ENCODE measurements at regions not wholly inside any gene's neighbourhood (a gene's known extent, or its start where the extent isn't known, plus 50 kb on each side); places are given as distances from the start of the nearest gene placed in this dataset.

- intact Hi-C loops (cut with micrococcal nuclease; ENCODE audit: unreplicated experiment): loop anchor here (5.0 kb wide), 1 partner anchor 104 kb away; no protein-coding TSS in a partner anchor
- no peak for DNase-seq (ENCODE audit: low spot score)
- H3K4me2 ChIP-seq (ENCODE audit: low read length): no peak overlapping the region
Measured at GRCh38 chr18:38611036-38611964, 1045.7 kb upstream of the CELF4 start.

GRCh38 chr18:38606841-38607240 is 1041.2 kb upstream of the CELF4 start:
- no TSS peak for BruUV-seq (replicated peaks)
- no peak for DNase-seq (ENCODE audit: low spot score)
- intact Hi-C loops (cut with micrococcal nuclease; ENCODE audit: unreplicated experiment): no loop called here

More at GRCh38 chr18:38611036-38611964, 1045.7 kb upstream of the CELF4 start:
- TF ChIP-seq EZH2phosphoT487 (IDR thresholded peaks at IDR 0.05; ENCODE audit: borderline replicate concordance, low read depth, low read length): no peak
- TF ChIP-seq CTCF (conservative IDR thresholded peaks at IDR 0.05; ENCODE audit: low read length): no peak
- H4K20me1 ChIP-seq (ENCODE audit: insufficient read depth, low read length): no peaks in the 10 kb centered on the region
- BruUV-seq (replicated peaks): no TSS peak
- ChIA-PET CTCF (ENCODE audit: unreplicated experiment) (no interaction called here), POLR2A (no interaction called here)
- no peak overlapping the region for H2AFZ ChIP-seq (ENCODE audit: low read length)
- no peaks in the 10 kb centered on the region for H3K9me2 ChIP-seq (ENCODE audit: insufficient read depth, low read length)
- H3K9me3 ChIP-seq (ENCODE audit: low read length): no peaks in the 10 kb centered on the region
- H3K4me1 ChIP-seq (ENCODE audit: insufficient read depth, low read length, poor library complexity, severe bottlenecking): no peaks in the 10 kb centered on the region
- no peak overlapping the region for H3K27ac ChIP-seq (ENCODE audit: low read depth, low read length, poor library complexity, severe bottlenecking)
- H3K36me3 ChIP-seq (ENCODE audit: insufficient read depth, low read length): no peaks in the 10 kb centered on the region
- H3K4me3 ChIP-seq (ENCODE audit: low read depth, low read length, poor library complexity, severe bottlenecking): no peak overlapping the region
- no peaks in the 10 kb centered on the region for H3K79me2 ChIP-seq (ENCODE audit: insufficient read depth, low read depth, low read length)

More at GRCh38 chr18:38606841-38607240, 1041.2 kb upstream of the CELF4 start:
- H3K4me1 ChIP-seq (ENCODE audit: insufficient read depth, low read length, poor library complexity, severe bottlenecking): no peaks in the 10 kb centered on the region
- no peaks in the 10 kb centered on the region for H4K20me1 ChIP-seq (ENCODE audit: insufficient read depth, low read length)
- H3K9me3 ChIP-seq (ENCODE audit: low read length): no peaks in the 10 kb centered on the region
- H2AFZ ChIP-seq (ENCODE audit: low read length): no peak overlapping the region
- POLR2A ChIA-PET: no interaction called here
- no peaks in the 10 kb centered on the region for H3K36me3 ChIP-seq (ENCODE audit: insufficient read depth, low read length)
- no peak overlapping the region for H3K4me2 ChIP-seq (ENCODE audit: low read length)
- H3K4me3 ChIP-seq (ENCODE audit: low read depth, low read length, poor library complexity, severe bottlenecking): no peak overlapping the region
- no peaks in the 10 kb centered on the region for H3K9me2 ChIP-seq (ENCODE audit: insufficient read depth, low read length)
- H3K27ac ChIP-seq (ENCODE audit: low read depth, low read length, poor library complexity, severe bottlenecking): no peak overlapping the region
- no peak for TF ChIP-seq EZH2phosphoT487 (IDR thresholded peaks at IDR 0.05; ENCODE audit: borderline replicate concordance, low read depth, low read length)
- TF ChIP-seq CTCF (conservative IDR thresholded peaks at IDR 0.05; ENCODE audit: low read length): no peak
- CTCF ChIA-PET (ENCODE audit: unreplicated experiment): no interaction called here
- H3K79me2 ChIP-seq (ENCODE audit: insufficient read depth, low read depth, low read length): no peaks in the 10 kb centered on the region
